Skeletal muscle satellite cell (primary cell): ENCODE measurements at regions not wholly inside any gene's neighbourhood (a gene's known extent, or its start where the extent isn't known, plus 50 kb on each side); places are given as distances from the start of the nearest gene placed in this dataset.

Experiments used
- H3K27me3 ChIP-seq: 2 replicates; pipeline ENCODE4 v1.7.0; 2013; ENCODE audit warnings: low read length; ENCODE audit not compliant: control insufficient read depth, insufficient read depth
- H3K36me3 ChIP-seq: 2 replicates; pipeline ENCODE4 v1.7.0; 2013; ENCODE audit warnings: mild to moderate bottlenecking, control low read depth, low read length; ENCODE audit not compliant: insufficient read depth
- H3K4me1 ChIP-seq: 2 replicates; pipeline ENCODE4 v1.7.0; 2013; ENCODE audit warnings: low read length; ENCODE audit not compliant: control insufficient read depth, insufficient read depth
- H3K4me2 ChIP-seq: 2 replicates; pipeline ENCODE4 v1.7.0; 2013; ENCODE audit warnings: mild to moderate bottlenecking, low read length
- H3K4me3 ChIP-seq: 2 replicates; pipeline ENCODE4 v1.7.0; 2013; ENCODE audit warnings: low read length
- H3K9ac ChIP-seq: 2 replicates; pipeline ENCODE4 v1.7.0; 2013; ENCODE audit warnings: mild to moderate bottlenecking, low read depth, low read length, moderate library complexity
- H3K9me3 ChIP-seq: replicated peaks from 2 replicates; pipeline ENCODE4 v1.7.0; 2013; ENCODE audit warnings: mild to moderate bottlenecking, control low read depth, low read length

DNA sequence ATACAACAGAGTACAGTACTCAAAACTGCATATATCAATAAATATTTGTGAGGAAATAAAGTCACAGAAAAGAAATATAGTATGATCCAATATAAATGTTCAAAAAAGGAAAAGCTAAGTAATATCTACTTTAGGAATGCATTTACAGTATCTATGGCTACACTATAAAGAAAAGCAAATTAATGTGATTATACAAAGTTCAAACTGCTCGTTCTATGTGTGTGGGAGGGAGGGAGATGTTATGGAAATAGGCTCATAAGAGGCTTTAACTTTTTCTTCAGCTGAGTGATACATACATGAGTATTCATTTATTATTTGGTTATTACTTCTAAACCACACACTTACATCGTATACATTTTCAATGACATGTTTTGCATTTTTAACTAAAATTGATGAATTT lies 377.7 kb upstream of the AGTR1 start:
- Histone ChIP-seq H3K4me2 (peak overlapping the region; percentile 61), H3K9me3 (no peaks in the 10 kb centered on the region), H3K36me3 (no peaks in the 10 kb centered on the region), H3K9ac (peak overlapping the region; percentile 49), H3K4me1 (peaks cover 16% of the 10 kb centered on the region), H3K4me3 (no peak overlapping the region), H3K27me3 (no peaks in the 10 kb centered on the region)

DNA sequence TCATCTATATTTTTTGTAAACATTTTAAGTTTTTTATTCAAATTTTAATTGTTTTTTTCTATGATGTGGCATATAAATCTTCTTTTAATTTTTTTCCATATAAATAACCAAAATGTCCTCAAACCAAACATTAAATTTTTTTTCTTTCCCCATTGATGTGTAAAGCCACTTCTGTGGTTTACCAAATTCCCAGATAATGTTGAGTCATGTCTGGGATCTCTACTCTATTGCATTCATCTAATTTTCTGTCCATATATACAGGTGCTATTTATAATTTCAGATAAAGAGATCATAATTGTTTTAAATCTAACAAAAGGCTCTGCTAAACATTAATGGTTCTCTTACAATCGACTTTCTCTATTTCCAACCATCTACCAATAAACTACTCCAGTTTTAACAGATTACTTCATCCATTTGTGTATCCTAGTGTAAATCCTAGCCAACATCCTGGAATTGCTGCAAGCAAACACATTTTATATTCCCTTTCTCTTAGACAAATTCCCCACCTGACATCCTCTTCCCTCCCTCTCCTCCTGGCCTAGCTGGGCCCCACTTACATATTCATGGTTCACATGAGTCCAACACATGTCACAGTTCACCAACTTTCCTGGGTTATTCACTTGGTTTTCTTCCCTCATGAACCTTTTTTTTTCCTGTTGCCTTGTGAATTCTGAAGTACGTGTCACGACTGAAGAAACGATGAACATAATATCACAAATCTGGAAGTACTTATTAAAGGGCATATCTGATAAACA lies 368.0 kb upstream of the AGTR1 start:
- no peak overlapping the region for H3K4me2 ChIP-seq
- no peak overlapping the region for H3K4me3 ChIP-seq
- no peak overlapping the region for H3K9ac ChIP-seq
- no peaks in the 10 kb centered on the region for H3K9me3 ChIP-seq
- H3K27me3 ChIP-seq: no peaks in the 10 kb centered on the region
- H3K4me1 ChIP-seq: peaks cover 9% of the 10 kb centered on the region
- no peaks in the 10 kb centered on the region for H3K36me3 ChIP-seq

GRCh38 chr3:148330542-148330941 lies 367.2 kb upstream of the AGTR1 start:
- no peaks in the 10 kb centered on the region for H3K36me3 ChIP-seq
- no peak overlapping the region for H3K9ac ChIP-seq
- no peaks in the 10 kb centered on the region for H3K27me3 ChIP-seq
- H3K4me2 ChIP-seq: no peak overlapping the region
- peaks cover 9% of the 10 kb centered on the region for H3K4me1 ChIP-seq
- no peaks in the 10 kb centered on the region for H3K9me3 ChIP-seq
- H3K4me3 ChIP-seq: no peak overlapping the region

GRCh38 chr3:148331081-148331846 lies 366.4 kb upstream of the AGTR1 start:
- peaks cover 9% of the 10 kb centered on the region for H3K4me1 ChIP-seq
- no peak overlapping the region for H3K9ac ChIP-seq
- no peaks in the 10 kb centered on the region for H3K9me3 ChIP-seq
- H3K4me3 ChIP-seq: no peak overlapping the region
- no peaks in the 10 kb centered on the region for H3K36me3 ChIP-seq
- no peak overlapping the region for H3K4me2 ChIP-seq
- H3K27me3 ChIP-seq: no peaks in the 10 kb centered on the region

GRCh38 chr3:148332509-148332908 lies 365.2 kb upstream of the AGTR1 start:
- Histone ChIP-seq H3K4me2 (no peak overlapping the region), H3K4me1 (peaks cover 9% of the 10 kb centered on the region), H3K36me3 (no peaks in the 10 kb centered on the region), H3K4me3 (no peak overlapping the region), H3K9ac (no peak overlapping the region), H3K9me3 (no peaks in the 10 kb centered on the region), H3K27me3 (no peaks in the 10 kb centered on the region)

- Histone ChIP-seq H3K9ac (no peak overlapping the region), H3K4me1 (peaks cover 9% of the 10 kb centered on the region), H3K9me3 (no peaks in the 10 kb centered on the region), H3K4me2 (no peak overlapping the region), H3K27me3 (no peaks in the 10 kb centered on the region), H3K36me3 (no peaks in the 10 kb centered on the region), H3K4me3 (no peak overlapping the region)
Observed at GRCh38 chr3:148333091-148333490, 364.6 kb upstream of the AGTR1 start.

DNA sequence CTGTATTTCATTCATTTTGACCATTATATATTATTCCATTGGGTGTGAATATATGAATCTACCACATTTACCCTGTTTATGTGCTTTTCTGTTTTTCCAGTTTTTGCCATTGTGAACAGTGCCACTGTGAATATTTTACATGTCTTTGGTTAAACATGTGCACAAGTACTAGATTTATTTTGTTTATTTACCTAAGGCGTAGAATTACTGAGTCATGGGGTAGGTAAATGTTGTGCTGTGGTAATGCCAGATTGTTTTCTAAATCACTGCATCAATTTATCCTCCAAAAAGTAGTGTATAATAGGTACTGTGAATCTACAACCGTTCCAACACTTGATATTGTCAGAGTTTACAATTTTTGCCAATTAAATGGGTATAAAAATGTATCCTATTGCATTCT lies 362.1 kb upstream of the AGTR1 start:
- H3K27me3 ChIP-seq: no peaks in the 10 kb centered on the region

GRCh38 chr3:148343416-148343815 lies 354.3 kb upstream of the AGTR1 start:
- Histone ChIP-seq H3K27me3 (no peaks in the 10 kb centered on the region), H3K9me3 (no peaks in the 10 kb centered on the region), H3K36me3 (no peaks in the 10 kb centered on the region), H3K9ac (no peak overlapping the region), H3K4me1 (peaks cover 8% of the 10 kb centered on the region), H3K4me2 (no peak overlapping the region), H3K4me3 (no peak overlapping the region)

More for the DNA sequence above, 362.1 kb upstream of the AGTR1 start:
- no peaks in the 10 kb centered on the region for H3K36me3 ChIP-seq
- H3K9me3 ChIP-seq: no peaks in the 10 kb centered on the region
- H3K4me2 ChIP-seq: no peak overlapping the region
- peaks cover 5% of the 10 kb centered on the region for H3K4me1 ChIP-seq
- no peak overlapping the region for H3K9ac ChIP-seq
- H3K4me3 ChIP-seq: no peak overlapping the region

- Histone ChIP-seq H3K4me3 (no peak overlapping the region), H3K4me2 (no peak overlapping the region), H3K4me1 (peaks cover 8% of the 10 kb centered on the region), H3K36me3 (no peaks in the 10 kb centered on the region), H3K9me3 (no peaks in the 10 kb centered on the region), H3K27me3 (no peaks in the 10 kb centered on the region), H3K9ac (no peak overlapping the region)
Observed at GRCh38 chr3:148344521-148344920, 353.2 kb upstream of the AGTR1 start.

GRCh38 chr3:148360051-148360450 lies 337.7 kb upstream of the AGTR1 start:
- H3K9ac ChIP-seq: no peak overlapping the region
- H3K4me2 ChIP-seq: no peak overlapping the region
- peaks cover 10% of the 10 kb centered on the region for H3K4me1 ChIP-seq
- no peak overlapping the region for H3K4me3 ChIP-seq
- no peaks in the 10 kb centered on the region for H3K36me3 ChIP-seq
- no peaks in the 10 kb centered on the region for H3K27me3 ChIP-seq
- H3K9me3 ChIP-seq: no peaks in the 10 kb centered on the region

- no peak overlapping the region for H3K9ac ChIP-seq
- no peak overlapping the region for H3K4me2 ChIP-seq
- no peaks in the 10 kb centered on the region for H3K27me3 ChIP-seq
Observed at GRCh38 chr3:148366743-148367410, 330.8 kb upstream of the AGTR1 start.

More at GRCh38 chr3:148366743-148367410, 330.8 kb upstream of the AGTR1 start:
- Histone ChIP-seq H3K4me1 (peaks cover 10% of the 10 kb centered on the region), H3K36me3 (no peaks in the 10 kb centered on the region), H3K4me3 (no peak overlapping the region), H3K9me3 (no peaks in the 10 kb centered on the region)
